HCT116 (cell line): ENCODE measurements at regions not wholly inside any gene's neighbourhood (a gene's known extent, or its start where the extent isn't known, plus 50 kb on each side); places are given as distances from the start of the nearest gene placed in this dataset.
A peak's percentile ranks its signal among the peaks of the same experiment; 100 is the strongest.
"Not testable (repeated sequence)": the region's sequence is repeated elsewhere in the genome, so short reads cannot be mapped to it uniquely, and the experiment has no call there.

Source experiments
- ATAC-seq: fragments of 200-7000 bp; cut with Tn5 transposase; 2 replicates; pipeline ENCODE4 v1.9.1; 2020; ENCODE audit warnings: mild to moderate bottlenecking, moderate library complexity
- BruUV-seq: library from RNA; stranded (reverse); fragments of 400-500 nt; replicated peaks from 2 replicates; lab custom pipeline; 2021; lab: Mats Ljungman, UMichigan
- CTCF ChIA-PET: fragments of 300-600 bp; sonication (Branson Sonifier 250); formaldehyde crosslinking; loops from one replicate; lab custom pipeline; 2021; ENCODE audit warnings: antibody characterized with exemption; lab: Charles Lee
- POLR2A ChIA-PET: fragments of 300-600, 350-600 bp; sonication (Branson Sonifier 250); formaldehyde crosslinking; loops from one replicate; lab custom pipeline; 2021; ENCODE audit warnings: antibody characterized with exemption; lab: Charles Lee
- RAD21 ChIA-PET, 2 experiments: fragments of 300-600 bp; sonication (Branson Sonifier 250); formaldehyde crosslinking; loops; one replicate each; lab custom pipeline; 2023; ENCODE audit warnings: low total read pairs in 2 of 2; ENCODE audit not compliant: uncharacterized antibody in 2 of 2, unreplicated experiment in 2 of 2, low non-redundant PET in 1 of 2; lab: Charles Lee
- DNase-seq: peaks from one replicate; pipeline ENCODE4 v3.0.0-alpha.2; 2010; ENCODE audit warnings: low read depth, low spot score
- H2AFZ ChIP-seq: fragments of 200-600 bp; shearing (Covaris generic), sonication (generic); 2 replicates; pipeline ENCODE4 v1.6.1; 2017; ENCODE audit warnings: low read depth, mixed run types, mixed read lengths, antibody characterized with exemption, low read length; ENCODE audit not compliant: poor library complexity, severe bottlenecking
- H3K27ac ChIP-seq: 2 replicates; pipeline ENCODE4 v1.5.1; 2012; ENCODE audit warnings: low read depth, low read length
- H3K27me3 ChIP-seq: fragments of 200-600 bp; sonication (generic); 2 replicates; pipeline ENCODE4 v1.6.1; 2016; ENCODE audit warnings: mixed run types, low read length, mixed read lengths; ENCODE audit not compliant: insufficient read depth
- H3K36me3 ChIP-seq, 2 experiments: fragments of 200-500 bp in 1 of 2; fragments of 200-600 bp in 1 of 2; sonication (Bioruptor generic) in 1 of 2; sonication (generic) in 1 of 2; 2 replicates each; pipeline versions ENCODE4 v1.5.1 to v1.6.1; 2014 to 2016; ENCODE audit warnings: low read length in 2 of 2, inconsistent platforms in 1 of 2, mixed read lengths in 1 of 2, mixed run types in 1 of 2; ENCODE audit not compliant: insufficient read depth in 2 of 2, control insufficient read depth in 1 of 2
- H3K4me1 ChIP-seq, 2 experiments: fragments of 200-600 bp in 1 of 2; sonication (generic) in 1 of 2; 2 replicates each; pipeline versions ENCODE4 v1.5.1 to v1.6.1; 2012 to 2017; ENCODE audit warnings: low read length in 2 of 2, inconsistent platforms in 1 of 2, mild to moderate bottlenecking in 1 of 2, mixed read lengths in 1 of 2, mixed run types in 1 of 2, moderate library complexity in 1 of 2; ENCODE audit not compliant: insufficient read depth in 2 of 2, control insufficient read depth in 1 of 2
- H3K4me2 ChIP-seq: fragments of 200-600 bp; sonication (generic); 2 replicates; pipeline ENCODE4 v1.6.1; 2017; ENCODE audit warnings: mixed run types, low read length, mixed read lengths
- H3K4me3 ChIP-seq, 2 experiments: fragments of 200-600 bp in 1 of 2; sonication (generic) in 1 of 2; replicated peaks in 1 of 2; 2 replicates each; pipeline ENCODE4 v1.5.1; 2011 to 2016; ENCODE audit warnings: low read length in 2 of 2, control low read depth in 1 of 2, low read depth in 1 of 2, mild to moderate bottlenecking in 1 of 2, mixed read lengths in 1 of 2, mixed run types in 1 of 2
- H3K79me2 ChIP-seq: fragments of 200-600 bp; sonication (generic); 2 replicates; pipeline ENCODE4 v1.6.1; 2017; ENCODE audit warnings: mild to moderate bottlenecking, mixed run types, low read length, moderate library complexity, mixed read lengths; ENCODE audit not compliant: insufficient read depth
- H3K9ac ChIP-seq: fragments of 200-600 bp; sonication (generic); 2 replicates; pipeline ENCODE4 v1.6.1; 2016; ENCODE audit warnings: low read length, mixed read lengths
- H3K9me2 ChIP-seq: fragments of 200-600 bp; sonication (generic), shearing (Covaris generic); 2 replicates; pipeline ENCODE4 v1.6.1; 2017; ENCODE audit warnings: mixed run types, mild to moderate bottlenecking, moderate library complexity; ENCODE audit not compliant: insufficient read depth
- H3K9me3 ChIP-seq, 2 experiments: fragments of 200-500 bp in 1 of 2; fragments of 200-600 bp in 1 of 2; sonication (Bioruptor generic) in 1 of 2; sonication (generic) in 1 of 2; 2 replicates each; pipeline ENCODE4 v1.6.1; 2014 to 2017; ENCODE audit warnings: low read length in 2 of 2, mixed read lengths in 2 of 2, inconsistent platforms in 1 of 2, low read depth in 1 of 2, mild to moderate bottlenecking in 1 of 2, mixed run types in 1 of 2, moderate library complexity in 1 of 2; ENCODE audit not compliant: control insufficient read depth in 1 of 2, insufficient read depth in 1 of 2
- H4K20me1 ChIP-seq: fragments of 200-600 bp; sonication (generic), shearing (Covaris generic); 2 replicates; pipeline ENCODE4 v1.6.1; 2017; ENCODE audit warnings: mixed run types, mild to moderate bottlenecking, moderate library complexity; ENCODE audit not compliant: insufficient read depth
- CBX3 ChIP-seq: IDR thresholded peaks from 2 replicates; pipeline ENCODE4 v1.6.1; 2012; ENCODE audit warnings: low read depth
- EGR1 ChIP-seq: IDR thresholded peaks from 2 replicates; pipeline ENCODE4 v1.6.1; 2012; ENCODE audit warnings: low read depth
- EZH2 ChIP-seq: fragments of 200-600 bp; sonication (generic); IDR thresholded peaks from 2 replicates; pipeline ENCODE4 v1.6.1; 2017; ENCODE audit warnings: antibody characterized with exemption, mixed run types
- EZH2phosphoT487 ChIP-seq: fragments of 200-600 bp; IDR thresholded peaks from 2 replicates; pipeline ENCODE4 v1.6.1; 2018; ENCODE audit warnings: antibody characterized with exemption, borderline replicate concordance
- RAD21 ChIP-seq: IDR thresholded peaks from 2 replicates; pipeline ENCODE4 v1.6.1; 2012; ENCODE audit warnings: low read depth, mild to moderate bottlenecking
- SRF ChIP-seq: IDR thresholded peaks from 2 replicates; pipeline ENCODE4 v1.6.1; 2012; ENCODE audit warnings: low read depth
- TCF7L2 ChIP-seq: IDR thresholded peaks from 2 replicates; pipeline ENCODE4 v1.7.0; 2011; ENCODE audit warnings: borderline replicate concordance, inconsistent platforms; ENCODE audit not compliant: insufficient read depth, insufficient read length; ENCODE audit errors: extremely low read depth
- ZFX ChIP-seq: fragments of 450-650 bp; IDR thresholded peaks from 2 replicates; pipeline ENCODE4 v1.6.1; 2017
- ZNF274 ChIP-seq: fragments of 200-500 bp; sonication (Bioruptor generic); IDR thresholded peaks from 2 replicates; pipeline ENCODE4 v1.6.1; 2014; ENCODE audit warnings: mild to moderate bottlenecking, low read depth, low read length, inconsistent platforms
- intact Hi-C: fragments of 100-400 bp; cut with micrococcal nuclease; formaldehyde crosslinking; loops from 2 replicates; pipeline ENCODE4 v1.10.0; 2022
- TF ChIP-seq, protein P1 (sequence below): IDR thresholded peaks from 2 replicates; pipeline ENCODE4 v1.6.1; 2012
- TF ChIP-seq, protein P2 (sequence below): IDR thresholded peaks from 2 replicates; pipeline ENCODE4 v1.6.1; 2012
- TF ChIP-seq, protein P3 (sequence below), 3 experiments: fragments of 200-600 bp in 1 of 3; sonication (generic) in 1 of 3; IDR thresholded peaks in 2 of 3; conservative IDR thresholded peaks in 1 of 3; 2 replicates each; pipeline ENCODE4 v1.5.1; 2012 to 2017; ENCODE audit warnings: low read depth in 2 of 3, low read length in 2 of 3, antibody characterized with exemption in 1 of 3, borderline replicate concordance in 1 of 3, control low read depth in 1 of 3, mild to moderate bottlenecking in 1 of 3, mixed read lengths in 1 of 3, mixed run types in 1 of 3, moderate library complexity in 1 of 3; ENCODE audit not compliant: insufficient read depth in 1 of 3

DNA sequence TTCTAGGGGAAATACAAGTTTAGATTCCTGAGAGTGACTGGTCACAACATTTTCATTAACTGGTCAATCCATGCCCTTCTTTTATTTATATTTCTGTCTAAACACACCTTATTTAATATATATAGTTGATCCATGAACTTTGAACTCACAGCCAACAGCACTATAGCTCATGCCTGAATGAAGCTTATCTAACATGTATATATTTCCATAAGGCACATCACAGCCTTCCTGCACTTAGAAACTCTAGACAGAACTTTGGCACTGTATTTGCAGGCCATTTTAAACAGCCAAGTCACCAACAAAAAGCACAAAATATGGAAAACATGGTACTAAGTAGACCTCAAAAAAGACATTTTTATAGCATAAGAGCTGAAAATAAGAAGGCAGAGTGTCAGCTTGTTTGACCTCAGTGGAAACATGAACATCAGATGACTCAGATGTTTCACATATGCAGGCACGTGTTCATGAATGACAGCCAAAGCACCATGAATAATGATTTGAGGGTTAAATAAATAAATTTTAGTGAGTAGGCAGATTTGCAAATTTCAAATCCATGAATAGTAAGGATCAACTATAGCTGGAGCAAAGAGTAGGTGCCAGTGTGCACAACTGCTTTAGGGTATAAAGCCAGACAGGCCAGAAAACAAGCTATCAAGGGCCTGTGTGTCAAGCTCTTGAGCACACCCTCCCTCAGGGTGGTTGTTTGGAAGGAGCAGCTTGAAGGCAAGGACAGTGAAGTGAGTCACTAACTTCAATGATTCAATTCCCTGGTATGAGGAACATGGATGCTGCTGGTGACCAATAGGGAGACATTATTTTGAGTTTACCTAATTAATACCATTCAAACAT, 88.9 kb upstream of the NT5E start (continued):
- peak; percentile 32; the same call in 1 of the 2 replicates for TF ChIP-seq RAD21
- no peak for TF ChIP-seq TCF7L2
- TF ChIP-seq, protein P1, sequence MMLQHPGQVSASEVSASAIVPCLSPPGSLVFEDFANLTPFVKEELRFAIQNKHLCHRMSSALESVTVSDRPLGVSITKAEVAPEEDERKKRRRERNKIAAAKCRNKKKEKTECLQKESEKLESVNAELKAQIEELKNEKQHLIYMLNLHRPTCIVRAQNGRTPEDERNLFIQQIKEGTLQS, result peak; percentile 55
- no peak for TF ChIP-seq EZH2phosphoT487

DNA sequence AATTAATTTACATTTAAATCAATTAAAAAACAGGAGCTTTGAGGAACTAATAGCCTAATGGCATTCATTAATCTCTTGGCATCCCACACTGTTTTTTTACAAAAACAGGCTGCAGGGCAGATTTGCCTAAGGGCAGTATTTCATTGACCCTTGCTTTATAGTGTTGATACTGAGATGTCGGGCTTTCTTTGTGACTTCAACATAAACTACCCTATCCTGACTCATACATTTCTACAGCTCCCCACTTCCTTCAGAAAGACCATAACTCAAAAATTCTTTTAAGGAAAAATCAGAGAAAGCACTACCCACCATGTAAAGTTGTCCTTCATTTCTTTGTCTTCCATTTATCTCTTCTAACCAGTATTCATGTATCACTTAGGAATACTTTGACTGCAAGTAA, 92.2 kb upstream of the NT5E start:
- DNase-seq, result no peak
- no peak for TF ChIP-seq SRF
- TF ChIP-seq, protein P2, sequence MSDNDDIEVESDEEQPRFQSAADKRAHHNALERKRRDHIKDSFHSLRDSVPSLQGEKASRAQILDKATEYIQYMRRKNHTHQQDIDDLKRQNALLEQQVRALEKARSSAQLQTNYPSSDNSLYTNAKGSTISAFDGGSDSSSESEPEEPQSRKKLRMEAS, result no peak
- TF ChIP-seq, protein P3, sequence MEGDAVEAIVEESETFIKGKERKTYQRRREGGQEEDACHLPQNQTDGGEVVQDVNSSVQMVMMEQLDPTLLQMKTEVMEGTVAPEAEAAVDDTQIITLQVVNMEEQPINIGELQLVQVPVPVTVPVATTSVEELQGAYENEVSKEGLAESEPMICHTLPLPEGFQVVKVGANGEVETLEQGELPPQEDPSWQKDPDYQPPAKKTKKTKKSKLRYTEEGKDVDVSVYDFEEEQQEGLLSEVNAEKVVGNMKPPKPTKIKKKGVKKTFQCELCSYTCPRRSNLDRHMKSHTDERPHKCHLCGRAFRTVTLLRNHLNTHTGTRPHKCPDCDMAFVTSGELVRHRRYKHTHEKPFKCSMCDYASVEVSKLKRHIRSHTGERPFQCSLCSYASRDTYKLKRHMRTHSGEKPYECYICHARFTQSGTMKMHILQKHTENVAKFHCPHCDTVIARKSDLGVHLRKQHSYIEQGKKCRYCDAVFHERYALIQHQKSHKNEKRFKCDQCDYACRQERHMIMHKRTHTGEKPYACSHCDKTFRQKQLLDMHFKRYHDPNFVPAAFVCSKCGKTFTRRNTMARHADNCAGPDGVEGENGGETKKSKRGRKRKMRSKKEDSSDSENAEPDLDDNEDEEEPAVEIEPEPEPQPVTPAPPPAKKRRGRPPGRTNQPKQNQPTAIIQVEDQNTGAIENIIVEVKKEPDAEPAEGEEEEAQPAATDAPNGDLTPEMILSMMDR (IDR thresholded peaks at IDR 0.05 in 2 of 3, conservative IDR thresholded peaks at IDR 0.05 in 1 of 3; ENCODE audit: borderline replicate concordance in 1 of 3, insufficient read depth in 1 of 3, low read depth in 2 of 3, low read length in 2 of 3), result no peak
- no peak for TF ChIP-seq ZNF274
- no peak for TF ChIP-seq EGR1
- TF ChIP-seq, protein P1, result no peak
- no peak for TF ChIP-seq ZFX
- no peak for TF ChIP-seq CBX3
- TF ChIP-seq EZH2, result no peak
- TF ChIP-seq, all 23 proteins: peak for 0
- Histone ChIP-seq H2AFZ (peak overlapping the region; percentile 83), H3K4me1 (peaks cover 15 to 61% of the 10 kb centered on the region in 2 experiments), H3K4me2 (no peak overlapping the region), H3K9me2 (no peaks in the 10 kb centered on the region), H3K27me3 (no peaks in the 10 kb centered on the region), H3K4me3 (no peak overlapping the region), H3K9me3 (no peaks in the 10 kb centered on the region), H3K36me3 (no peaks in the 10 kb centered on the region), H3K27ac (no peak overlapping the region), H4K20me1 (no peaks in the 10 kb centered on the region), H3K9ac (no peak overlapping the region), H3K79me2 (no peaks in the 10 kb centered on the region)
- intact Hi-C loops, result loop anchor here (5.0 kb wide), 1 partner anchor 320 kb away; no protein-coding TSS in a partner anchor
- BruUV-seq, result no TSS peak
- ChIA-PET CTCF (interaction anchor here (1.5 kb wide), 1 partner anchor 125 kb away, joined by 6 read pairs; no protein-coding TSS in a partner anchor), RAD21 (no interaction called here), POLR2A (interaction anchor here (1.3 kb wide), 1 partner anchor 92 kb away, joined by 4 read pairs; no protein-coding TSS in a partner anchor)
- ATAC-seq, result no peak

DNA sequence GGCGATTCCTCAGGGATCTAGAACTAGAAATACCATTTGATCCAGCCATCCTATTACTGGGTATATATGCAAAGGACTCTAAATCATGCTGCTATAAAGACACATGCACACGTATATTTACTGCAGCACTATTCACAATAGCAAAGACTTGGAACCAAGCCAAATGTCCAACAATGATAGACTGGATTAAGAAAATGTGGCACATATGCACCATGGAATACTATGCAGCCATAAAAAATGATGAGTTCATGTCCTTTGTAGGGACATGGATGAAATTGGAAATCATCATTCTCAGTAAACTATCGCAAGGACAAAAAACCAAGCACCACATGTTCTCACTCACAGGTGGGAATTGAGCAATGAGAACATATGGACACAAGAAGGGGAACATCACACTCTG, 93.1 kb upstream of the NT5E start:
- CTCF ChIA-PET, result not testable (repeated sequence)

More for the DNA sequence above, 93.1 kb upstream of the NT5E start:
- POLR2A ChIA-PET, result interaction anchor here (1.3 kb wide), 1 partner anchor 93 kb away, joined by 4 read pairs; no protein-coding TSS in a partner anchor
- H3K27me3 ChIP-seq, H3K4me3 ChIP-seq, H3K9me3 ChIP-seq, H3K27ac ChIP-seq, H3K9ac ChIP-seq, BruUV-seq, H2AFZ ChIP-seq, H3K36me3 ChIP-seq, H3K79me2 ChIP-seq, RAD21 ChIA-PET, ATAC-seq, H3K9me2 ChIP-seq, H4K20me1 ChIP-seq, H3K4me2 ChIP-seq, DNase-seq: not testable (repeated sequence)
- peaks cover 11 to 52% of the 10 kb centered on the region in 2 experiments for H3K4me1 ChIP-seq
- intact Hi-C loops, result loop anchor here (5.0 kb wide), 1 partner anchor 321 kb away; no protein-coding TSS in a partner anchor
